ENCODE measurements at regions not wholly inside any gene's neighbourhood (a gene's known extent, or its start where the extent isn't known, plus 50 kb on each side); places are given as distances from the start of the nearest gene placed in this dataset.

- peaks cover 4% of the 10 kb centered on the region for H3K9me3 Mint-ChIP-seq (ENCODE audit: unreplicated experiment)
- no peak overlapping the region for H3K4me3 Mint-ChIP-seq (ENCODE audit: unreplicated experiment)
- no peak for DNase-seq
- no peak overlapping the region for H3K27ac Mint-ChIP-seq (ENCODE audit: unreplicated experiment)
- H3K4me1 Mint-ChIP-seq (ENCODE audit: low read depth, unreplicated experiment) = no peaks in the 10 kb centered on the region
- H3K27me3 Mint-ChIP-seq (ENCODE audit: unreplicated experiment) = peaks cover 3% of the 10 kb centered on the region
- no peaks in the 10 kb centered on the region for H3K36me3 Mint-ChIP-seq (ENCODE audit: unreplicated experiment)
- no peak for TF ChIP-seq CTCF (IDR thresholded peaks at IDR 0.05; ENCODE audit: partially characterized antibody, unreplicated experiment)
Measured at GRCh38 chr13:100962585-100962984, 288.0 kb upstream of the TMTC4 start.

DNA sequence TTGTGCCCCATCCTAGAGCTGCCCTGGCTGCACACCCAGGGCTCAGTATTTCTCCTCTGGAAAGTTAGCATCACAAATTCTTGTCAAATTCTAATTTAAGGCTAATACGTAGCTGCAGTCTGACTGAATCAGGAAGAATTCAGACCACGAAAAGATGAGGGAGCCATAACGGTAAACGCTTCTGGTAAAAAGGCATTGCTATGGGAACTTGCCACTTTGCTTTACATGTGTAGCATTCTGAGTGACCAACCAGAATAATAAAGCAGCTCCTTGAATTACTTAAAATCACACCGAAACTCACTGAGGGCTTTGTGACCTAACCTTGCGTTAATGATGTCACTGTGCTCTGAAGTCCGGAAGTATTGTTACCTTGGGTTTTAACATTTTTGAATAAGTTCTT is 286.6 kb upstream of the TMTC4 start:
- Mint-ChIP-seq H3K27ac (ENCODE audit: unreplicated experiment) (no peak overlapping the region), H3K4me3 (ENCODE audit: unreplicated experiment) (no peak overlapping the region), H3K4me1 (ENCODE audit: low read depth, unreplicated experiment) (no peaks in the 10 kb centered on the region), H3K27me3 (ENCODE audit: unreplicated experiment) (peaks cover 3% of the 10 kb centered on the region), H3K36me3 (ENCODE audit: unreplicated experiment) (no peaks in the 10 kb centered on the region), H3K9me3 (ENCODE audit: unreplicated experiment) (no peaks in the 10 kb centered on the region)
- DNase-seq = no peak
- TF ChIP-seq CTCF (IDR thresholded peaks at IDR 0.05; ENCODE audit: partially characterized antibody, unreplicated experiment) = no peak

GRCh38 chr13:100958831-100959230 is 284.2 kb upstream of the TMTC4 start:
- DNase-seq = no peak
- H3K4me1 Mint-ChIP-seq (ENCODE audit: low read depth, unreplicated experiment) = no peaks in the 10 kb centered on the region
- no peak for TF ChIP-seq CTCF (IDR thresholded peaks at IDR 0.05; ENCODE audit: partially characterized antibody, unreplicated experiment)
- no peak overlapping the region for H3K27ac Mint-ChIP-seq (ENCODE audit: unreplicated experiment)
- no peak overlapping the region for H3K4me3 Mint-ChIP-seq (ENCODE audit: unreplicated experiment)
- no peaks in the 10 kb centered on the region for H3K9me3 Mint-ChIP-seq (ENCODE audit: unreplicated experiment)
- H3K27me3 Mint-ChIP-seq (ENCODE audit: unreplicated experiment) = peaks cover 2% of the 10 kb centered on the region
- no peaks in the 10 kb centered on the region for H3K36me3 Mint-ChIP-seq (ENCODE audit: unreplicated experiment)

DNA sequence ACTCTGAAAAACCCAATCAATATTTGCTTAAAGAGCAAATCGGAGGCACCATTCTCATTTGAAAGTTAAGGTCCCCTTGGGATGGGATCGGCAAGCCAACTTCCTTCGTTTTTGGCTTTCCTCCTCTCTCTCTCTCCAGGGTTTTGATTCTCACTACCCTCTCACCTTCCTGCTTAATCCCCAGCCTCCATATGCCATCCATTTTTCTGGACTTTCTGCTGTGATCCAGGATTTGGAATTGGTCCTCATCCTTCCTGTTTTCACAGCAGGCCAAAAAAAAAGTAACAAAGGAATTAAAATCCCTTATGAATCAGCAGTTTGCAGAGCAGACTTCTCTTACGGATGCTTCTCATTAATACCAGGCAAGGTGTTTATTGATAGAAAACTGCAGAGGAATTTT is 283.1 kb upstream of the TMTC4 start:
- no peak for DNase-seq
- Mint-ChIP-seq H3K27ac (ENCODE audit: unreplicated experiment) (no peak overlapping the region), H3K9me3 (ENCODE audit: unreplicated experiment) (no peaks in the 10 kb centered on the region)

More for the DNA sequence above, 283.1 kb upstream of the TMTC4 start:
- H3K27me3 Mint-ChIP-seq (ENCODE audit: unreplicated experiment) = peaks cover 4% of the 10 kb centered on the region
- no peak for TF ChIP-seq CTCF (IDR thresholded peaks at IDR 0.05; ENCODE audit: partially characterized antibody, unreplicated experiment)
- H3K36me3 Mint-ChIP-seq (ENCODE audit: unreplicated experiment) = no peaks in the 10 kb centered on the region
- no peaks in the 10 kb centered on the region for H3K4me1 Mint-ChIP-seq (ENCODE audit: low read depth, unreplicated experiment)
- H3K4me3 Mint-ChIP-seq (ENCODE audit: unreplicated experiment) = no peak overlapping the region

Measured in glutamatergic neuron (in vitro differentiated cells).